GM12873 (cell line): ENCODE measurements at regions not wholly inside any gene's neighbourhood (a gene's known extent, or its start where the extent isn't known, plus 50 kb on each side); places are given as distances from the start of the nearest gene placed in this dataset.

Source experiments
- TF ChIP-seq, protein P1 (sequence below): IDR thresholded peaks from 2 replicates; pipeline ENCODE4 v1.5.1; 2012; ENCODE audit warnings: low read depth, mild to moderate bottlenecking, moderate library complexity, low read length, control low read depth; ENCODE audit not compliant: insufficient read depth; ENCODE audit errors: missing control alignments

DNA sequence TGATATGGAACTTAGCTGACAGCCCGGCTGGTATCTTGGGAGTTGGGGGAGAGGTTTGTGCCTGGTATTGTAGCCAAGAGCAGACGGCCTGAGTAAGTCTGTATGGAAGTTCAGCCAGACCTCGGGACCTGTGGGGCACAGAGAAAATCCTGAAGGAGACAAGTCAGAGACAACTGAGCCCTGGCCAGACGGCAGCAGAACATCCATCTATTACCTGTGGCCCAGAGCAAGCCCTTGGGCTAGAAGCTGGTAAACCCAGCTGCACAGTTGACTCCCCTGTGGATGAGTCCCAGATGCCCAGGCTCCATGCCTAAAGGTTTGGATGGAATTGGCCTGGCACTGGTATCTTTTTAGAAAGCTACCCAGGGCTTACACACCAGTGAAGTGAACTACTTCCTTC, 70.4 kb upstream of the DLG1 start:
- TF ChIP-seq, protein P1, sequence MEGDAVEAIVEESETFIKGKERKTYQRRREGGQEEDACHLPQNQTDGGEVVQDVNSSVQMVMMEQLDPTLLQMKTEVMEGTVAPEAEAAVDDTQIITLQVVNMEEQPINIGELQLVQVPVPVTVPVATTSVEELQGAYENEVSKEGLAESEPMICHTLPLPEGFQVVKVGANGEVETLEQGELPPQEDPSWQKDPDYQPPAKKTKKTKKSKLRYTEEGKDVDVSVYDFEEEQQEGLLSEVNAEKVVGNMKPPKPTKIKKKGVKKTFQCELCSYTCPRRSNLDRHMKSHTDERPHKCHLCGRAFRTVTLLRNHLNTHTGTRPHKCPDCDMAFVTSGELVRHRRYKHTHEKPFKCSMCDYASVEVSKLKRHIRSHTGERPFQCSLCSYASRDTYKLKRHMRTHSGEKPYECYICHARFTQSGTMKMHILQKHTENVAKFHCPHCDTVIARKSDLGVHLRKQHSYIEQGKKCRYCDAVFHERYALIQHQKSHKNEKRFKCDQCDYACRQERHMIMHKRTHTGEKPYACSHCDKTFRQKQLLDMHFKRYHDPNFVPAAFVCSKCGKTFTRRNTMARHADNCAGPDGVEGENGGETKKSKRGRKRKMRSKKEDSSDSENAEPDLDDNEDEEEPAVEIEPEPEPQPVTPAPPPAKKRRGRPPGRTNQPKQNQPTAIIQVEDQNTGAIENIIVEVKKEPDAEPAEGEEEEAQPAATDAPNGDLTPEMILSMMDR, result no peak

DNA sequence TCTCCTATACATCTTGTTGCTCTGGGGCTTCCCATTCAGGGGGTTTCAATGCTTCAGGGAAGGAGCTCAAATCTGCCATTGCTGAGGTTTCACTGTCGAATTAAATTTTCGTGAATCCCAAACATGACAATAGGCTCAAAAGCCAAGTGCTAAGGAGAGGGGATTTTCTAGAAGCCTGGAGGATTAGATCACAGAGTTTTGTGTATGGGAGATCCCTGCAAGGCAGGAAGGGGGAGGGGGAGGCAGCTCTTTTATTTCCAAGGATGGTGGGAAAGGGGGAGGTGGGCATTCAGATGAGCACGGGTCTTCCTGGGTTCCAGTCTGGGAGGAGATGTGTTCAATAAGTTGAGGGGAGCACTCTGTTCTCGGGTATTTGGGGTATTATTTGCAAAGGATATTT, 69.9 kb upstream of the DLG1 start:
- TF ChIP-seq, protein P1, result no peak

GRCh38 chr3:197367081-197367780, 68.8 kb upstream of the DLG1 start:
- TF ChIP-seq, protein P1, result no peak

DNA sequence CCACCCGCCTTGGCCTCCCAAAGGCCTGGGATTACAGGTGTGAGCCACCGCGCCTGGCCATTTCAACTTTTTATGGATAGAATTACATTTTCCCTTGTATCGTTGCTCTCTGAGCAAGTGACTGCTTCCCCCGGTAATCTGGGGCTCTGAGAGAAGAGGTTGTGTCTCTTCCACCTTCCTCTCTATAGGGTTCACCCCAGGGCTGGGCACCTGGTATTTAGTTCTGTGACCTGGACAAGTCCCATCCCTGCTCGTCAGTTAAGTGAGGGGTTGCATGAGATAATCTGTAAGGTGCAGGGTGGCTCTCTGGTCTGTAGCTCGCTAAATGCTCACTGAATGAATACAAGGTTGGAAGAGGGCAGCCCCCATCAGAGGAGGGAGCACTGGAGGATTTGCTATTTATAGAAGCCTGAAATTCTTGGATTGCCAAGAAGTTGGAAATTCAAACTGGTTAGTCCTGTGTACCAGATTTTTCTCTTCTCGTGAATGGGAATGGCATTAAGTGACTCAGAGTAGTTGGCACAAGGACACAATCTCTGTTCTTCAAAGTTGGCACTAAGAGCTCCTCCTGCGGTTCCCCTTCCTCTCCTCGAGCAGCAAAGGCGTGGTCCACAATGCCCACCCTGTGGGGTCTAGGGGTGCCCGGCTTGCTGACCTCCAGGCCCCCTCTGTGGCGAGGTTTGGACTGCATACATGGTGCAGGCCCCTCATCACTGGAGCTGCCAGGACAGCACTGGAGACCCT, 68.1 kb upstream of the DLG1 start:
- TF ChIP-seq, protein P1, result no peak

DNA sequence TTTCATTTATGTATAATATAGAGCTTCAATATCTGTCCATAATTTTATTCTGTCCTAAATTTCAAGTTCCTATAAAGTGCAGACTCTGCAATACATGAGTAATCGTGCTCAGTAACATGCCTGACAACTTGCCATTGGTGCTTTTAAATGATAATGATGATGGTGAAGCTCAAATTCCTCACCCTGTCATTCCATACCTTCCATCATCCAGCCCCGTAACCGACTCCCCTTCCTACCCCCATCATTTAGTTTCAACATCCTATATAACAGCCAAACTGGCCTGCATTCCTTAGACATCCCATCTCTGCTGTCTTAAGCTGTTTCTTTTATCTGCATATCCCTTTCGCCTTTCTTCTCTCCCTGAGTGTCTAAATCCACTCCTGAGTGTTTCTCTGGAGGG, 67.2 kb upstream of the DLG1 start:
- TF ChIP-seq, protein P1, result no peak

- TF ChIP-seq, protein P1, result no peak
These were observed 66.1 kb upstream of the DLG1 start for GRCh38 chr3:197364410-197365071.

DNA sequence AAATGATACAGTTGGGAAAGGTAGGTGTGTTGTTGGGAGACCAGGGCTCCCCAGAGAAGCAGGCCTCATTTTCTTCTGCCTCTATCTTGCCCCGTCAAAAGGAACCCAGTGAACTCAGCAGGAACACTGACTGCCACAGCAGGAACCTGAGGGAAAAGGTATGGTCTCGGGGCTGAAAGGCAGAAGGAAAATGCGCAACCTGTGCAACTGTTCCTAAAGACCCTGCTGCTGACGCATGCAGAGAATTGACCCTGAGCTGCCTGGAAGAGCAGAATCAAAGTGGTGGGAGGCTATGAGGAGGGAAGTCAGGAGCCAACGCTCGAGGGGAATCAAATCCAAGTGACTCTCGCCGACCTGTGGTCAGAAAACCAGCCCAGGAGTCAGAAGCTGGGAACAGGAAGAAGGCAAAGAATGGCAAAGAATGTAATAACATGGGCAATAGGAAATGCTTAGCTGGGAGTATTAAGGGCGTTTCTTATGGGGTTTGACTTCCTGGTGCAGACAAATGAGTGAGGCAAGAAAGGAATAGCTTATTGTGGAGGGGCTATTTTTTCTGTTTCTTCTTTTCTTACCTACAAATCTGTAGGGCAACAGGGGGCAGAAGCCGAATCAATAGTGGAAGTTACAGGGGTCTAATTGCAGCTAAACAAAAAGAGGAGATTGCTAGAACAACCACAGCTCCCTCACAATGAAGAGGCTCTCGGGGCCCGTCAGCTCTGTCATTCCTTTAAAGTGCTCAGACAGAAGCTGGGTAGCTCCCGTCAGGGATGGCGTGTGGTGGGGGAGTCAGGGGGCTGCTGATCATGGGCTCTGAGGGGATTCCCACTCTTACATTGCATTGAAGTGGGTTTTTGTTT, 65.4 kb upstream of the DLG1 start:
- TF ChIP-seq, protein P1, result no peak
